ENCODE measurements at regions not wholly inside any gene's neighbourhood (a gene's known extent, or its start where the extent isn't known, plus 50 kb on each side); places are given as distances from the start of the nearest gene placed in this dataset.

- TF ChIP-seq EZH2 (optimal IDR thresholded peaks at IDR 0.05; ENCODE audit: low read depth, low read length) (no peak), EZH2phosphoT487 (IDR thresholded peaks at IDR 0.05; ENCODE audit: low read length) (no peak), CTCF (IDR thresholded peaks at IDR 0.05; ENCODE audit: low read length) (no peak)
- H3K27ac ChIP-seq (ENCODE audit: low read length) = peak overlapping the region; percentile 54
- no peaks in the 10 kb centered on the region for H3K9me3 ChIP-seq (replicated peaks; ENCODE audit: insufficient read depth, low read length)
- H3K36me3 ChIP-seq (replicated peaks; ENCODE audit: insufficient read depth, low read length) = no peaks in the 10 kb centered on the region
- peak overlapping the region; percentile 8; the same call in 1 of the 2 replicates for H2AFZ ChIP-seq (ENCODE audit: low read length)
- no peaks in the 10 kb centered on the region for H3K9me2 ChIP-seq (replicated peaks; ENCODE audit: insufficient read depth, low read length)
- no peaks in the 10 kb centered on the region; the same call in 1 of the 2 replicates for H3F3A ChIP-seq (ENCODE audit: insufficient read depth, low read length)
- peaks cover 34% of the 10 kb centered on the region for H3K4me1 ChIP-seq (ENCODE audit: low read length)
- H3K27me3 ChIP-seq (replicated peaks; ENCODE audit: insufficient read depth, low read length) = no peaks in the 10 kb centered on the region
- H3K9ac ChIP-seq (ENCODE audit: low read length) = no peak overlapping the region
- DNase-seq = peak; percentile 62
- no peaks in the 10 kb centered on the region for H4K20me1 ChIP-seq (ENCODE audit: insufficient read depth, low read length)
- peak overlapping the region; percentile 31; the same call in 1 of the 2 replicates for H3K4me2 ChIP-seq (ENCODE audit: low read depth, low read length)
- H3K4me3 ChIP-seq (ENCODE audit: low read length) = no peak overlapping the region
- H3K79me2 ChIP-seq (ENCODE audit: low read length) = no peaks in the 10 kb centered on the region
Measured at GRCh38 chr18:64403784-64404503, 255.1 kb upstream of the LINC00305 start.

- H3K9me3 ChIP-seq (replicated peaks; ENCODE audit: insufficient read depth, low read length) = no peaks in the 10 kb centered on the region
- TF ChIP-seq EZH2 (optimal IDR thresholded peaks at IDR 0.05; ENCODE audit: low read depth, low read length) (no peak), EZH2phosphoT487 (IDR thresholded peaks at IDR 0.05; ENCODE audit: low read length) (no peak), CTCF (IDR thresholded peaks at IDR 0.05; ENCODE audit: low read length) (no peak)
- H3K9ac ChIP-seq (ENCODE audit: low read length) = no peak overlapping the region
- no peak overlapping the region for H2AFZ ChIP-seq (ENCODE audit: low read length)
- H3K79me2 ChIP-seq (ENCODE audit: low read length) = no peaks in the 10 kb centered on the region
- no peaks in the 10 kb centered on the region for H3K9me2 ChIP-seq (replicated peaks; ENCODE audit: insufficient read depth, low read length)
- DNase-seq = no peak
- H3K36me3 ChIP-seq (replicated peaks; ENCODE audit: insufficient read depth, low read length) = no peaks in the 10 kb centered on the region
- H3K4me3 ChIP-seq (ENCODE audit: low read length) = no peak overlapping the region
- peaks cover 34% of the 10 kb centered on the region for H3K4me1 ChIP-seq (ENCODE audit: low read length)
- no peaks in the 10 kb centered on the region; the same call in 1 of the 2 replicates for H3F3A ChIP-seq (ENCODE audit: insufficient read depth, low read length)
- H3K27me3 ChIP-seq (replicated peaks; ENCODE audit: insufficient read depth, low read length) = no peaks in the 10 kb centered on the region
- H4K20me1 ChIP-seq (ENCODE audit: insufficient read depth, low read length) = no peaks in the 10 kb centered on the region
- H3K4me2 ChIP-seq (ENCODE audit: low read depth, low read length) = no peak overlapping the region
- no peak overlapping the region for H3K27ac ChIP-seq (ENCODE audit: low read length)
Measured at GRCh38 chr18:64402636-64403035, 253.7 kb upstream of the LINC00305 start.

GRCh38 chr18:64401268-64402060, 252.6 kb upstream of the LINC00305 start:
- H3K9ac ChIP-seq (ENCODE audit: low read length) = no peak overlapping the region
- H3K4me2 ChIP-seq (ENCODE audit: low read depth, low read length) = no peak overlapping the region
- H3K27ac ChIP-seq (ENCODE audit: low read length) = no peak overlapping the region
- H3K4me1 ChIP-seq (ENCODE audit: low read length) = peaks cover 33% of the 10 kb centered on the region
- no peaks in the 10 kb centered on the region for H3K36me3 ChIP-seq (replicated peaks; ENCODE audit: insufficient read depth, low read length)
- H3K27me3 ChIP-seq (replicated peaks; ENCODE audit: insufficient read depth, low read length) = no peaks in the 10 kb centered on the region
- no peak for DNase-seq
- no peaks in the 10 kb centered on the region for H4K20me1 ChIP-seq (ENCODE audit: insufficient read depth, low read length)
- no peak overlapping the region for H3K4me3 ChIP-seq (ENCODE audit: low read length)
- no peaks in the 10 kb centered on the region for H3K79me2 ChIP-seq (ENCODE audit: low read length)
- TF ChIP-seq EZH2 (optimal IDR thresholded peaks at IDR 0.05; ENCODE audit: low read depth, low read length) (no peak), CTCF (IDR thresholded peaks at IDR 0.05; ENCODE audit: low read length) (no peak), EZH2phosphoT487 (IDR thresholded peaks at IDR 0.05; ENCODE audit: low read length) (no peak)
- H2AFZ ChIP-seq (ENCODE audit: low read length) = no peak overlapping the region
- H3K9me3 ChIP-seq (replicated peaks; ENCODE audit: insufficient read depth, low read length) = no peaks in the 10 kb centered on the region
- no peaks in the 10 kb centered on the region for H3K9me2 ChIP-seq (replicated peaks; ENCODE audit: insufficient read depth, low read length)
- H3F3A ChIP-seq (ENCODE audit: insufficient read depth, low read length) = no peaks in the 10 kb centered on the region; the same call in 1 of the 2 replicates

Measured in MM.1S (cell line).